Liver (tissue), 8 donors: ENCODE measurements at regions not wholly inside any gene's neighbourhood (a gene's known extent, or its start where the extent isn't known, plus 50 kb on each side); places are given as distances from the start of the nearest gene placed in this dataset.

Experiments used
- DNase-seq: peaks from one replicate; pipeline ENCODE4 v3.0.0-alpha.2; 2017; ENCODE audit warnings: low spot score
- H3K27ac ChIP-seq, 2 donors: one replicate each; pipeline ENCODE4 v1.7.0; 2013; ENCODE audit warnings: inconsistent platforms in 2 of 2, low read length in 2 of 2, control low read depth in 1 of 2, low read depth in 1 of 2, mild to moderate bottlenecking in 1 of 2
- H3K27me3 ChIP-seq, 4 donors: one replicate each; pipeline versions ENCODE4 v1.6.1 to v1.7.0; 2013; ENCODE audit warnings: low read length in 3 of 4, inconsistent platforms in 1 of 4, mild to moderate bottlenecking in 1 of 4, moderate library complexity in 1 of 4; ENCODE audit not compliant: control insufficient read depth in 4 of 4, insufficient read depth in 4 of 4
- H3K36me3 ChIP-seq, 4 donors: one replicate each; pipeline versions ENCODE4 v1.6.1 to v1.7.0; 2013; ENCODE audit warnings: low read length in 3 of 4, mild to moderate bottlenecking in 3 of 4, low read depth in 1 of 4, moderate library complexity in 1 of 4; ENCODE audit not compliant: control insufficient read depth in 4 of 4, insufficient read depth in 3 of 4
- H3K4me1 ChIP-seq, 4 donors: one replicate each; pipeline versions ENCODE4 v1.6.1 to v1.7.0; 2013; ENCODE audit warnings: low read length in 3 of 4, mild to moderate bottlenecking in 3 of 4, moderate library complexity in 1 of 4; ENCODE audit not compliant: control insufficient read depth in 4 of 4, insufficient read depth in 4 of 4
- H3K4me3 ChIP-seq, 3 donors: one replicate each; pipeline versions ENCODE4 v1.6.1 to v1.7.0; 2013; ENCODE audit warnings: low read length in 3 of 3, control low read depth in 1 of 3, low read depth in 1 of 3, mild to moderate bottlenecking in 1 of 3
- H3K9ac ChIP-seq, 2 donors: one replicate each; pipeline ENCODE4 v1.7.0; 2013; ENCODE audit warnings: low read length in 2 of 2, mild to moderate bottlenecking in 2 of 2, moderate library complexity in 2 of 2, control low read depth in 1 of 2, low read depth in 1 of 2
- H3K9me3 ChIP-seq, 4 donors: one replicate each; pipeline versions ENCODE4 v1.6.1 to v1.7.0; 2013; ENCODE audit warnings: low read length in 3 of 4; ENCODE audit not compliant: control insufficient read depth in 4 of 4
- CTCF ChIP-seq: fragments of 150-350 bp; IDR thresholded peaks from 2 replicates; pipeline ENCODE4 v1.5.1; 2017; ENCODE audit warnings: improper control_type of control experiment, low read depth, low read length; ENCODE audit not compliant: missing input control
- EGR1 ChIP-seq, 2 donors: IDR thresholded peaks; 2 replicates each; pipeline ENCODE4 v1.6.1; 2016 to 2018; ENCODE audit warnings: antibody characterized with exemption in 2 of 2, low read depth in 2 of 2
- FOXA1 ChIP-seq: IDR thresholded peaks from 2 replicates; pipeline ENCODE4 v1.6.1; 2016; ENCODE audit warnings: antibody characterized with exemption
- FOXA2 ChIP-seq: IDR thresholded peaks from 2 replicates; pipeline ENCODE4 v1.6.1; 2016; ENCODE audit warnings: antibody characterized with exemption
- HNF4A ChIP-seq, 2 donors: conservative IDR thresholded peaks; 2 replicates each; pipeline ENCODE4 v1.6.1; 2016; ENCODE audit warnings: antibody characterized with exemption in 2 of 2, mild to moderate bottlenecking in 2 of 2
- MAX ChIP-seq: IDR thresholded peaks from 2 replicates; pipeline ENCODE4 v1.6.1; 2016; ENCODE audit warnings: antibody characterized with exemption
- RAD21 ChIP-seq, 2 donors: IDR thresholded peaks; 2 replicates each; pipeline ENCODE4 v1.6.1; 2016; ENCODE audit warnings: antibody characterized with exemption in 2 of 2, mild to moderate bottlenecking in 2 of 2
- REST ChIP-seq: IDR thresholded peaks from 2 replicates; pipeline ENCODE4 v1.6.1; 2016; ENCODE audit warnings: antibody characterized with exemption, mild to moderate bottlenecking
- RXRA ChIP-seq, 2 donors: IDR thresholded peaks; 2 replicates each; pipeline ENCODE4 v1.6.1; 2017 to 2018; ENCODE audit warnings: antibody characterized with exemption in 2 of 2, mild to moderate bottlenecking in 1 of 2
- TAF1 ChIP-seq: conservative IDR thresholded peaks from 2 replicates; pipeline ENCODE4 v1.6.1; 2016; ENCODE audit warnings: antibody characterized with exemption, mild to moderate bottlenecking
- ZBTB33 ChIP-seq: IDR thresholded peaks from 2 replicates; pipeline ENCODE4 v1.6.1; 2016; ENCODE audit warnings: antibody characterized with exemption
- WGBS: extraction: QIAGEN DNeasy Blood & Tissue Kit; methylation state at CpG from one replicate; pipeline ENCODE4 v1.1.7; 2013; 5-methylcytosine and 5-hydroxymethylcytosine counted together
- donor health status: healthy.
- donor health status: healthy.
- donor health status: healthy.
- donor health status: healthy.
- donor health status: healthy.

- H3K27ac ChIP-seq = no peak overlapping the region
- no peak overlapping the region for H3K4me3 ChIP-seq
- H3K4me1 ChIP-seq = peaks cover 0 to 4% (median 0%) of the 10 kb centered on the region in 4 donors
- no peak for DNase-seq
- H3K36me3 ChIP-seq = no peaks in the 10 kb centered on the region
- 88% methylated on average over 1 of the region's 1 CpG for WGBS
- TF ChIP-seq RXRA (IDR thresholded peaks at IDR 0.05) (no peak), REST (no peak), ZBTB33 (no peak)
- H3K9me3 ChIP-seq = no peaks in the 10 kb centered on the region
- no peak overlapping the region for H3K9ac ChIP-seq
- H3K27me3 ChIP-seq = peaks cover 0 to 2% (median 0%) of the 10 kb centered on the region in 4 donors
Measured at GRCh38 chr9:87829756-87830155, 52.9 kb upstream of the SPATA31E1 start.

- Histone ChIP-seq H3K4me1 (peaks cover 0 to 4% (median 0%) of the 10 kb centered on the region in 4 donors), H3K4me3 (no peak overlapping the region), H3K9ac (no peak overlapping the region), H3K27ac (no peak overlapping the region), H3K27me3 (peaks cover 0 to 2% (median 0%) of the 10 kb centered on the region in 4 donors), H3K36me3 (no peaks in the 10 kb centered on the region), H3K9me3 (no peaks in the 10 kb centered on the region)
- no peak for DNase-seq
- WGBS = 46% methylated on average over 3 of the region's 3 CpGs
- no peak for TF ChIP-seq FOXA1
- TF ChIP-seq CTCF = no peak
- TF ChIP-seq FOXA2 = no peak
- no peak for TF ChIP-seq HNF4A (conservative IDR thresholded peaks at IDR 0.05)
- no peak for TF ChIP-seq EGR1 (IDR thresholded peaks at IDR 0.05; ENCODE audit: low read depth in 2 of 2)
- no peak for TF ChIP-seq RAD21 (IDR thresholded peaks at IDR 0.05)
- TF ChIP-seq MAX = no peak
- TF ChIP-seq TAF1 = no peak
Measured at GRCh38 chr9:87830446-87830845, 52.2 kb upstream of the SPATA31E1 start.
